ENCODE measurements at regions not wholly inside any gene's neighbourhood (a gene's known extent, or its start where the extent isn't known, plus 50 kb on each side); places are given as distances from the start of the nearest gene placed in this dataset.

- Mint-ChIP-seq H3K4me3 (no peak overlapping the region), H3K9me3 (peaks cover 3% of the 10 kb centered on the region), H3K36me3 (ENCODE audit: low read depth) (no peaks in the 10 kb centered on the region), H3K27ac (no peak overlapping the region), H3K4me1 (ENCODE audit: low read depth) (no peaks in the 10 kb centered on the region), H3K27me3 (no peaks in the 10 kb centered on the region)
- no peak for DNase-seq
Measured at GRCh38 chr4:123866796-123867195, 470.2 kb downstream of the SPRY1 start.

GRCh38 chr4:123867910-123868587 lies 471.5 kb downstream of the SPRY1 start:
- Mint-ChIP-seq H3K36me3 (ENCODE audit: low read depth) (no peaks in the 10 kb centered on the region), H3K9me3 (peaks cover 3% of the 10 kb centered on the region), H3K4me3 (no peak overlapping the region), H3K27ac (no peak overlapping the region), H3K27me3 (no peaks in the 10 kb centered on the region), H3K4me1 (ENCODE audit: low read depth) (no peaks in the 10 kb centered on the region)
- no peak for DNase-seq

- Mint-ChIP-seq H3K4me3 (no peak overlapping the region), H3K27ac (no peak overlapping the region), H3K27me3 (no peaks in the 10 kb centered on the region), H3K4me1 (ENCODE audit: low read depth) (no peaks in the 10 kb centered on the region), H3K9me3 (peaks cover 3% of the 10 kb centered on the region), H3K36me3 (ENCODE audit: low read depth) (no peaks in the 10 kb centered on the region)
- DNase-seq: no peak
Measured at GRCh38 chr4:123869286-123870215, 473.0 kb downstream of the SPRY1 start.

GRCh38 chr4:123870216-123870876 lies 473.8 kb downstream of the SPRY1 start:
- Mint-ChIP-seq H3K4me1 (ENCODE audit: low read depth) (no peaks in the 10 kb centered on the region), H3K9me3 (peaks cover 3% of the 10 kb centered on the region), H3K36me3 (ENCODE audit: low read depth) (no peaks in the 10 kb centered on the region), H3K27ac (no peak overlapping the region), H3K27me3 (no peaks in the 10 kb centered on the region), H3K4me3 (no peak overlapping the region)
- no peak for DNase-seq

- Mint-ChIP-seq H3K27ac (no peak overlapping the region), H3K4me3 (no peak overlapping the region), H3K4me1 (ENCODE audit: low read depth) (no peaks in the 10 kb centered on the region), H3K36me3 (ENCODE audit: low read depth) (no peaks in the 10 kb centered on the region), H3K27me3 (no peaks in the 10 kb centered on the region), H3K9me3 (peaks cover 3% of the 10 kb centered on the region)
- no peak for DNase-seq
Measured at GRCh38 chr4:123871341-123871740, 474.7 kb downstream of the SPRY1 start.

DNA sequence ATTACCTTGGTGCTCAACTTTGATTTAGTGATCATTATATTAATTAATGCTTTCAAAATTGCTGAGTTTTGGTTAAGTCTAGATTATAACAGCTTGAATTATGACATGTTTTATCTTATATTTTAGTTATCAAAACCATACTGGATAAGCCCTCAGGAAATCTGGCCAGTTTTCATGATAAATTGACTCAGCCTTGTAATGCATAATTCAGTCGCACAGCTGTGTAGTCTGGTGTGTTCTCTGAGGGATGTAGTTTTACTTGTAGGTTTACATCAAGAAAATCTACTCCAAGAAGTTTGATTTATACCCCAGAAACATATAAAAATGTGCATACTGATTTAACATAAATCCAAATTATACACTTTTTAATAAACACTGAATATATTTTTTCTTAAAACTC lies 477.5 kb downstream of the SPRY1 start:
- no peaks in the 10 kb centered on the region for H3K36me3 Mint-ChIP-seq (ENCODE audit: low read depth)
- H3K4me1 Mint-ChIP-seq (ENCODE audit: low read depth): no peaks in the 10 kb centered on the region
- no peak overlapping the region for H3K4me3 Mint-ChIP-seq
- H3K27me3 Mint-ChIP-seq: no peaks in the 10 kb centered on the region
- H3K9me3 Mint-ChIP-seq: peaks cover 2% of the 10 kb centered on the region
- no peak overlapping the region for H3K27ac Mint-ChIP-seq
- no peak for DNase-seq

- Mint-ChIP-seq H3K27me3 (no peaks in the 10 kb centered on the region), H3K27ac (no peak overlapping the region), H3K36me3 (ENCODE audit: low read depth) (no peaks in the 10 kb centered on the region), H3K4me1 (ENCODE audit: low read depth) (no peaks in the 10 kb centered on the region), H3K4me3 (no peak overlapping the region), H3K9me3 (peaks cover 2% of the 10 kb centered on the region)
- no peak for DNase-seq
Measured at GRCh38 chr4:123876143-123876542, 479.5 kb downstream of the SPRY1 start.

DNA sequence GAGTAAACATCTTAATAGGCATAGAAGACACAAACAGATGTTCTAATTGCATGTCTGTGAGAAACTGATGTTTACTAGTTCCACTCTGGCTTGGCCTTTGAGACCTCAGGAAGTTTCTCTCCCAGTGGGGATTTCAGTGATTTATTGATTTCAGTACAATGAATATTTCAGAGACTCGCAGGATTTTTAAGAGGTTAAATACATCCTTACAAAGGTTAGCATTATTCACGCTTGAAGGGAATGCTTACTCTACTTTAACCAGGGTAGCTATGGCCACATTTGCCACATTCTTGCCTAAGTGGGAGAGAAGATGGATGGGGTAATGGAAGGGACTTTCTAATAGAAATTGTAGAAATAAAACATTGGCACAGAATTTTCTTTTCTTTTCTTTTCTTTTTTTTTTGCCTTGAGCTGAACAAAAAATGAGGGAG lies 480.1 kb downstream of the SPRY1 start:
- Mint-ChIP-seq H3K27me3 (no peaks in the 10 kb centered on the region), H3K27ac (no peak overlapping the region), H3K4me1 (ENCODE audit: low read depth) (no peaks in the 10 kb centered on the region), H3K4me3 (no peak overlapping the region), H3K9me3 (peaks cover 2% of the 10 kb centered on the region), H3K36me3 (ENCODE audit: low read depth) (no peaks in the 10 kb centered on the region)
- no peak for DNase-seq

DNA sequence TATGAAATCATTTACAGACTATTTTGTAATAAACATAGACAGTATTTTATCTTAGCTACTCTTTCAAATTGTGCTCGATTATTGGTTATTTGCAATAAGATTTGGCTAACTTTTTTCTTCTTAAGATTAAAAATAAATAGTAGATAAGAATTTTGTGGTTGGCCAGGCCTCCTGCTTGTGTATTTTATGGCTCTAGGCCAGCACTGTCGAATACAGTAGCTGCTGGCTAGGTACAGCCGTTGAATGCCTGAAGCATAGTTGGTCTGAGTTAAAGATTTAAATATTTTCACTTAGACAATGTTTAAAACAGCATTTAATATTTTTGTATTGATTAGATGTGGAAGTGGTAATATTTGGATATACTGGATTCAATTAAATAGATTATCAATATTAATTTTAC lies 481.0 kb downstream of the SPRY1 start:
- Mint-ChIP-seq H3K27ac (no peak overlapping the region), H3K4me1 (ENCODE audit: low read depth) (no peaks in the 10 kb centered on the region), H3K9me3 (peaks cover 2% of the 10 kb centered on the region), H3K27me3 (no peaks in the 10 kb centered on the region), H3K4me3 (no peak overlapping the region), H3K36me3 (ENCODE audit: low read depth) (no peaks in the 10 kb centered on the region)
- DNase-seq: no peak

DNA sequence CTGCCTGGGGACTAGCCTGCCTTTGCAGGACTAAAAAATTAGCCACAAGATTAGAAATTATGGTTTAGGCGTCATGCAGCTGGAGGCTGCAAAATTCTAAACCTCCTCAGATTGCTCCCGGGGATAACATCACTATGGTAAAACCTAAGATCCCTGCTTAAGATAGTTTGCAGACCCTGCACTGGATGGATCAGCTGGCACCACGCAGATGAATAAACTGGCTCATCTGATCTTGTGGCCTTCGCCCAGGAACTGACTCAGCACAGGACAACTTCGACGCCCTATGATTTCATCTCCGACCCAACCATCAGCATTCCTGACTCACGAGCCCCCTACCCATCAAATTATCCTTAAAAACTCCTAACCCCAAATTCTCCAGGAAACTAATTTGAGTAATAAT lies 482.4 kb downstream of the SPRY1 start:
- no peak for DNase-seq
- no peaks in the 10 kb centered on the region for H3K36me3 Mint-ChIP-seq (ENCODE audit: low read depth)
- H3K27me3 Mint-ChIP-seq: no peaks in the 10 kb centered on the region
- H3K4me1 Mint-ChIP-seq (ENCODE audit: low read depth): no peaks in the 10 kb centered on the region
- H3K9me3 Mint-ChIP-seq: peaks cover 2% of the 10 kb centered on the region
- no peak overlapping the region for H3K4me3 Mint-ChIP-seq
- H3K27ac Mint-ChIP-seq: no peak overlapping the region

GRCh38 chr4:123880631-123881030 lies 484.0 kb downstream of the SPRY1 start:
- Mint-ChIP-seq H3K9me3 (peaks cover 4% of the 10 kb centered on the region), H3K4me3 (no peak overlapping the region), H3K4me1 (ENCODE audit: low read depth) (no peaks in the 10 kb centered on the region), H3K27me3 (no peaks in the 10 kb centered on the region), H3K27ac (no peak overlapping the region), H3K36me3 (ENCODE audit: low read depth) (no peaks in the 10 kb centered on the region)
- DNase-seq: no peak

GRCh38 chr4:123884922-123885321 lies 488.3 kb downstream of the SPRY1 start:
- DNase-seq: no peak
- Mint-ChIP-seq H3K4me1 (ENCODE audit: low read depth) (no peaks in the 10 kb centered on the region), H3K27ac (no peak overlapping the region), H3K27me3 (no peaks in the 10 kb centered on the region), H3K4me3 (no peak overlapping the region), H3K36me3 (ENCODE audit: low read depth) (no peaks in the 10 kb centered on the region), H3K9me3 (peaks cover 2% of the 10 kb centered on the region)

GRCh38 chr4:123889507-123889906 lies 492.9 kb downstream of the SPRY1 start:
- Mint-ChIP-seq H3K27me3 (no peaks in the 10 kb centered on the region), H3K4me3 (no peak overlapping the region), H3K27ac (no peak overlapping the region), H3K9me3 (peaks cover 2% of the 10 kb centered on the region), H3K4me1 (ENCODE audit: low read depth) (no peaks in the 10 kb centered on the region), H3K36me3 (ENCODE audit: low read depth) (no peaks in the 10 kb centered on the region)
- no peak for DNase-seq

DNA sequence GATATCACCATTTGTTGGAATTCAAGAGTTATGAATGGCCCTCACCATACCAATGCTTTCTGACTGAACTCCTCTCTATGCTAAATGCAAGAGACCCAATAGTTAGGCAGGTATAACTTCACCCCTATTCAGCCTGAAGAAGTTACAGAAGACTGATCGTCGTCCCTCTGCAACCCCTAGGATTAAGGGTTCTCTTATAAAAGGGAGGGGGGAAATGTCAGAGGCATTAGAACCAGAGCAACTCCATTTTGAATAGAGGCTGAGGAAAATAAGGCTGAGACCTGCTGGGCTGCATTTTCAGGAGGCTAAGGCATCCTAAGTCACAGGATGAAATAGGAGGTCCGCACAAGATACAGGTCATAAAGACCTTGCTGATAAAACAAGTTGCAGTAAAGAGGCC lies 494.3 kb downstream of the SPRY1 start:
- peaks cover 3% of the 10 kb centered on the region for H3K27me3 Mint-ChIP-seq
- no peak overlapping the region for H3K27ac Mint-ChIP-seq
- H3K4me1 Mint-ChIP-seq (ENCODE audit: low read depth): no peaks in the 10 kb centered on the region
- no peaks in the 10 kb centered on the region for H3K9me3 Mint-ChIP-seq
- no peak overlapping the region for H3K4me3 Mint-ChIP-seq
- H3K36me3 Mint-ChIP-seq (ENCODE audit: low read depth): no peaks in the 10 kb centered on the region
- DNase-seq: no peak

GRCh38 chr4:123891881-123892280 lies 495.3 kb downstream of the SPRY1 start:
- Mint-ChIP-seq H3K4me3 (no peak overlapping the region), H3K27ac (no peak overlapping the region), H3K27me3 (peaks cover 3% of the 10 kb centered on the region), H3K4me1 (ENCODE audit: low read depth) (no peaks in the 10 kb centered on the region), H3K9me3 (no peaks in the 10 kb centered on the region), H3K36me3 (ENCODE audit: low read depth) (no peaks in the 10 kb centered on the region)
- no peak for DNase-seq

Measured in activated T-cell treated with anti-CD3 and anti-CD28 coated beads, Interleukin-2, amount 50 U/mL, for 24 hours (primary cell).